GM18870 (cell line): ENCODE measurements at regions not wholly inside any gene's neighbourhood (a gene's known extent, or its start where the extent isn't known, plus 50 kb on each side); places are given as distances from the start of the nearest gene placed in this dataset.
"Not testable (repeated sequence)": the region's sequence is repeated elsewhere in the genome, so short reads cannot be mapped to it uniquely, and the experiment has no call there.

Experiments used
- ATAC-seq: cut with Tn5 transposase; IDR thresholded peaks from one replicate; pipeline ENCODE4 v1.9.1; 2021; ENCODE audit warnings: moderate library complexity; ENCODE audit not compliant: unreplicated experiment

GRCh38 chr10:11691319-11691755 is 50.8 kb upstream of the ECHDC3 start:
- no peak for ATAC-seq

GRCh38 chr10:11689945-11690736 is 52.0 kb upstream of the ECHDC3 start:
- ATAC-seq = no peak

GRCh38 chr10:11688448-11688795 is 53.8 kb upstream of the ECHDC3 start:
- not testable (repeated sequence) for ATAC-seq

- no peak for ATAC-seq
Observed at GRCh38 chr10:11687779-11688447, 54.3 kb upstream of the ECHDC3 start.

GRCh38 chr10:11687357-11687771 is 54.8 kb upstream of the ECHDC3 start:
- ATAC-seq = no peak

GRCh38 chr10:11685787-11686218 is 56.4 kb upstream of the ECHDC3 start:
- ATAC-seq = no peak

- ATAC-seq = peak; percentile 75
Observed at GRCh38 chr10:11684717-11685645, 57.2 kb upstream of the ECHDC3 start.

GRCh38 chr10:11684341-11684716 is 57.9 kb upstream of the ECHDC3 start:
- peak; percentile 1 for ATAC-seq

GRCh38 chr10:11683529-11684320 is 58.5 kb upstream of the ECHDC3 start:
- no peak for ATAC-seq

- no peak for ATAC-seq
Observed at GRCh38 chr10:11682851-11683250, 59.3 kb upstream of the ECHDC3 start.

GRCh38 chr10:11682267-11682683 is 59.9 kb upstream of the ECHDC3 start:
- ATAC-seq = no peak

GRCh38 chr10:11680496-11680895 is 61.7 kb upstream of the ECHDC3 start:
- ATAC-seq = no peak

GRCh38 chr10:11679946-11680345 is 62.2 kb upstream of the ECHDC3 start:
- ATAC-seq = no peak

- peak; percentile 88 for ATAC-seq
Observed at GRCh38 chr10:11678074-11678793, 63.9 kb upstream of the ECHDC3 start.

GRCh38 chr10:11677480-11677879 is 64.7 kb upstream of the ECHDC3 start:
- no peak for ATAC-seq

GRCh38 chr10:11673346-11674280 is 62.2 kb upstream of the USP6NL start:
- ATAC-seq = no peak

- ATAC-seq = no peak
Observed at GRCh38 chr10:11672836-11673235, 61.4 kb upstream of the USP6NL start.

GRCh38 chr10:11670381-11670780 is 58.9 kb upstream of the USP6NL start:
- no peak for ATAC-seq
